ENCODE measurements at regions not wholly inside any gene's neighbourhood (a gene's known extent, or its start where the extent isn't known, plus 50 kb on each side); places are given as distances from the start of the nearest gene placed in this dataset.

- DNase-seq, result peak; percentile 0
These were observed 50.8 kb downstream of the PPIAL4E start for GRCh38 chr1:144322598-144322997.

Data from activated T-cell treated with anti-CD3 and anti-CD28 coated beads for 4 hours (primary cell).